C4-2B (cell line): ENCODE measurements at regions not wholly inside any gene's neighbourhood (a gene's known extent, or its start where the extent isn't known, plus 50 kb on each side); places are given as distances from the start of the nearest gene placed in this dataset.

Experiments used
- CTCF ChIP-seq: fragments of 450-650 bp; conservative IDR thresholded peaks from 2 replicates; pipeline ENCODE4 v1.5.1; 2017; ENCODE audit warnings: mild to moderate bottlenecking
- ZFX ChIP-seq: fragments of 450-650 bp; IDR thresholded peaks from 2 replicates; pipeline ENCODE4 v1.6.1; 2017

- TF ChIP-seq CTCF, result no peak
- no peak for TF ChIP-seq ZFX
Observed at GRCh38 chr14:29217813-29218450, 451.3 kb downstream of the FOXG1 start.
